ENCODE measurements at regions not wholly inside any gene's neighbourhood (a gene's known extent, or its start where the extent isn't known, plus 50 kb on each side); places are given as distances from the start of the nearest gene placed in this dataset.

- TF ChIP-seq POLR2AphosphoS5 (IDR thresholded peaks at IDR 0.05): no peak
- no peak for TF ChIP-seq POLR2A (IDR thresholded peaks at IDR 0.05)
Measured at GRCh38 chr18:55897091-55897689, 309.2 kb upstream of the TCF4 start.

All from gastroesophageal sphincter (tissue), 2 donors.